Loucy (cell line): ENCODE measurements at regions not wholly inside any gene's neighbourhood (a gene's known extent, or its start where the extent isn't known, plus 50 kb on each side); places are given as distances from the start of the nearest gene placed in this dataset.

Source experiments
- H2AFZ ChIP-seq: fragments of 200-600 bp; sonication (generic); 2 replicates; pipeline ENCODE4 v1.6.0; 2016; ENCODE audit warnings: antibody characterized with exemption, mild to moderate bottlenecking, low read length, moderate library complexity
- H3F3A ChIP-seq: fragments of 200-600 bp; 2 replicates; pipeline ENCODE4 v1.6.0; 2016; ENCODE audit warnings: antibody characterized with exemption, low read depth, mild to moderate bottlenecking
- H3K27me3 ChIP-seq: fragments of 200-600 bp; sonication (generic); 2 replicates; pipeline ENCODE4 v1.6.1; 2014; ENCODE audit warnings: low read length, mild to moderate bottlenecking; ENCODE audit not compliant: insufficient read depth, poor library complexity, severe bottlenecking
- H3K36me3 ChIP-seq: fragments of 200-600 bp; sonication (generic); 2 replicates; pipeline ENCODE4 v1.6.1; 2016; ENCODE audit warnings: low read length; ENCODE audit not compliant: insufficient read depth
- H3K4me1 ChIP-seq: fragments of 200-600 bp; sonication (generic); 2 replicates; pipeline ENCODE4 v1.5.1; 2014; ENCODE audit warnings: low read length, mild to moderate bottlenecking; ENCODE audit not compliant: insufficient read depth, poor library complexity, severe bottlenecking
- H3K4me2 ChIP-seq: fragments of 200-600 bp; sonication (generic); 2 replicates; pipeline ENCODE4 v1.6.0; 2014; ENCODE audit warnings: antibody characterized with exemption, low read length, low read depth, mild to moderate bottlenecking; ENCODE audit not compliant: poor library complexity, severe bottlenecking
- H3K4me3 ChIP-seq: fragments of 200-600 bp; sonication (generic); 2 replicates; pipeline ENCODE4 v1.5.1; 2014; ENCODE audit warnings: low read length, mild to moderate bottlenecking, mixed read lengths; ENCODE audit not compliant: poor library complexity, severe bottlenecking
- H3K79me2 ChIP-seq: fragments of 200-600 bp; sonication (generic); 2 replicates; pipeline ENCODE4 v1.6.1; 2014; ENCODE audit warnings: low read length; ENCODE audit not compliant: insufficient read depth
- H3K9ac ChIP-seq: fragments of 200-600 bp; sonication (generic); 2 replicates; pipeline ENCODE4 v1.6.0; 2014; ENCODE audit warnings: mild to moderate bottlenecking, low read depth, low read length, moderate library complexity; ENCODE audit not compliant: poor library complexity, severe bottlenecking
- H3K9me2 ChIP-seq: fragments of 200-600 bp; sonication (generic); replicated peaks from 2 replicates; pipeline ENCODE4 v1.6.1; 2016; ENCODE audit warnings: low read depth, low read length, mixed read lengths
- H3K9me3 ChIP-seq: fragments of 200-600 bp; sonication (generic); 2 replicates; pipeline ENCODE4 v1.6.1; 2014; ENCODE audit warnings: mild to moderate bottlenecking, antibody characterized with exemption, low read length, low read depth; ENCODE audit not compliant: insufficient read depth
- H4K20me1 ChIP-seq: fragments of 200-600 bp; sonication (generic); 2 replicates; pipeline ENCODE4 v1.6.0; 2014; ENCODE audit warnings: antibody characterized with exemption, low read length, mild to moderate bottlenecking; ENCODE audit not compliant: insufficient read depth, poor library complexity, severe bottlenecking
- CTCF ChIP-seq: fragments of 200-600 bp; sonication (generic); conservative IDR thresholded peaks from 2 replicates; pipeline ENCODE4 v1.5.1; 2014; ENCODE audit warnings: mild to moderate bottlenecking, antibody characterized with exemption, low read length
- EZH2phosphoT487 ChIP-seq: fragments of 200-600 bp; IDR thresholded peaks from 2 replicates; pipeline ENCODE4 v1.6.1; 2018; ENCODE audit warnings: antibody characterized with exemption, mild to moderate bottlenecking, moderate library complexity, borderline replicate concordance

GRCh38 chr1:239493811-239494414 lies 107.5 kb downstream of the CHRM3 start:
- Histone ChIP-seq H3K9me3 (no peaks in the 10 kb centered on the region), H3K4me1 (no peaks in the 10 kb centered on the region), H3K4me3 (no peak overlapping the region), H3K79me2 (no peaks in the 10 kb centered on the region), H3F3A (no peaks in the 10 kb centered on the region), H4K20me1 (no peaks in the 10 kb centered on the region), H3K4me2 (no peak overlapping the region), H3K9me2 (no peaks in the 10 kb centered on the region), H2AFZ (no peak overlapping the region), H3K36me3 (no peaks in the 10 kb centered on the region), H3K9ac (no peak overlapping the region), H3K27me3 (no peaks in the 10 kb centered on the region)
- TF ChIP-seq CTCF (no peak), EZH2phosphoT487 (no peak)

GRCh38 chr1:239505094-239505493 lies 118.7 kb downstream of the CHRM3 start:
- Histone ChIP-seq H4K20me1 (no peaks in the 10 kb centered on the region), H3F3A (no peaks in the 10 kb centered on the region), H2AFZ (no peak overlapping the region), H3K4me2 (no peak overlapping the region), H3K9ac (no peak overlapping the region), H3K27me3 (no peaks in the 10 kb centered on the region), H3K79me2 (no peaks in the 10 kb centered on the region), H3K36me3 (no peaks in the 10 kb centered on the region), H3K9me2 (no peaks in the 10 kb centered on the region), H3K4me1 (no peaks in the 10 kb centered on the region), H3K9me3 (no peaks in the 10 kb centered on the region; the same call in 1 of the 2 replicates), H3K4me3 (no peak overlapping the region)
- TF ChIP-seq CTCF (no peak), EZH2phosphoT487 (no peak)

- no peak overlapping the region for H3K4me3 ChIP-seq
- no peaks in the 10 kb centered on the region for H4K20me1 ChIP-seq
- no peaks in the 10 kb centered on the region; the same call in 1 of the 2 replicates for H3K9me3 ChIP-seq
- no peak overlapping the region for H3K4me2 ChIP-seq
- no peaks in the 10 kb centered on the region for H3K4me1 ChIP-seq
- H3K9ac ChIP-seq: no peak overlapping the region
- no peaks in the 10 kb centered on the region for H3K36me3 ChIP-seq
- H3F3A ChIP-seq: no peaks in the 10 kb centered on the region
- no peaks in the 10 kb centered on the region for H3K9me2 ChIP-seq
- H2AFZ ChIP-seq: no peak overlapping the region
- TF ChIP-seq EZH2phosphoT487 (no peak), CTCF (no peak)
- H3K79me2 ChIP-seq: no peaks in the 10 kb centered on the region
- H3K27me3 ChIP-seq: no peaks in the 10 kb centered on the region
These were observed 121.5 kb downstream of the CHRM3 start for GRCh38 chr1:239507826-239508225.
